GM10266 (cell line): ENCODE measurements at regions not wholly inside any gene's neighbourhood (a gene's known extent, or its start where the extent isn't known, plus 50 kb on each side); places are given as distances from the start of the nearest gene placed in this dataset.
A peak's percentile ranks its signal among the peaks of the same experiment; 100 is the strongest.

Experiments
- DNase-seq: peaks from one replicate; pipeline ENCODE4 v3.0.0; 2012; ENCODE audit errors: extremely low spot score
- CTCF ChIP-seq: IDR thresholded peaks from 2 replicates; pipeline ENCODE4 v1.5.1; 2012; ENCODE audit warnings: mild to moderate bottlenecking, low read depth; ENCODE audit not compliant: control insufficient read depth, insufficient read depth; ENCODE audit errors: missing control alignments

DNA sequence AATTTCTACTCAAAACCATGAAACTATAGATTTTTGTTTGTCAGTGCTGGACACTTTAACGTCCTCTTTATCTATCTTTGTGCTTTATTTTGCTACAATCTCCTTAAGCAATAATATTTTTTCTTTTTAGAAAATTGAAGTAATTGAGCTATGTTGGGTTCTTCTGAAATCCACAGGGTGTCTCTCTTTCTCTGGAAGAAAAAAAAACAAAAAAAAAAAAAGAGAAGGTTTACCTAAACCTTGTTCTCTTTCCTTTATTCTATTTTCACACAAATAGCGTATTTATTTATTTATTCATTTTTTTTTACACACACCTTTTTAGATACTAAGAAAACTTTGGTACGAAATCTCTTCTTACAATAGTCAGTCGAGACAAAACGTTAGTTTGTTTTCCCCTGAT, 601.0 kb downstream of the EDEM1 start:
- TF ChIP-seq CTCF = no peak
- no peak for DNase-seq

GRCh38 chr3:5791558-5791957, 604.1 kb downstream of the EDEM1 start:
- no peak for TF ChIP-seq CTCF
- DNase-seq = no peak

DNA sequence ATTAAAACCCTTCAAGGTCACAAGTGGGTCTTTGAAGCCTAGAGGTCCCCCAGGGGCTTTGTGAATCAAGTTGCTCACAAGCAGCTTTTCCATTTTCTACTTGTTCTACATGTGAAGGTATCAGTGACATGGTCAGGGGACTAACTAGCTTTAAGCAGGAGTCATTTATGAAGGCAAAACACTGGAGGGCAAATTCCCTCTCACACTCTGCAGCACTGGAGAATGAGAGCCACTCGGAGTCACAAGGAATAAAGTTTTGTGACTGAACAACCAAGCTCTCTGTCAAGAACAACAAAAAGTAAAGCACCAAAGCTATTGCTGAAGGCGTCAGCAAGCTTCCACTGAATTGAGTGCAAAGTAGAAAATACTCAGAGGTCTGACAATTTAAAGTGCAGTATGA, 609.0 kb downstream of the EDEM1 start:
- no peak for DNase-seq
- no peak for TF ChIP-seq CTCF

GRCh38 chr3:5798809-5799208, 611.3 kb downstream of the EDEM1 start:
- DNase-seq = no peak
- no peak for TF ChIP-seq CTCF

DNA sequence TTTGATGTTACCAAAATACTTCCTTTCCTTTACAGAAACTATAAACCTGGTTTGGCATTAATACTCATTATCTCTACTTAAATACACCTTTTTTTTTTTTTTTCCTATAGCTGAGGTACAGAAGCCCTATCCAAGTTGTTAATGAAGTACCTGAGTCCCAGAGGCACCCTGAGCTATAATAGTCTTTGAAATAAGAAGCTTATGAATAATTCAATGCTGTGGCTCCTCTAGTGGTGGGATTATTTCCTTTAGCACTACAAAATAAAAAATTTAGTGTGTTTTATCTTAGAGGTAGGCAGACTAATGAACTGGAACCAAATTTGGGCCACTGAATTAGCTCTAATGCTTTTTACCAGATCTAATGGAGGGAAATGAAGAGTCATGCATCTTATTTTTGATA, 611.9 kb downstream of the EDEM1 start:
- TF ChIP-seq CTCF = no peak
- no peak for DNase-seq

DNA sequence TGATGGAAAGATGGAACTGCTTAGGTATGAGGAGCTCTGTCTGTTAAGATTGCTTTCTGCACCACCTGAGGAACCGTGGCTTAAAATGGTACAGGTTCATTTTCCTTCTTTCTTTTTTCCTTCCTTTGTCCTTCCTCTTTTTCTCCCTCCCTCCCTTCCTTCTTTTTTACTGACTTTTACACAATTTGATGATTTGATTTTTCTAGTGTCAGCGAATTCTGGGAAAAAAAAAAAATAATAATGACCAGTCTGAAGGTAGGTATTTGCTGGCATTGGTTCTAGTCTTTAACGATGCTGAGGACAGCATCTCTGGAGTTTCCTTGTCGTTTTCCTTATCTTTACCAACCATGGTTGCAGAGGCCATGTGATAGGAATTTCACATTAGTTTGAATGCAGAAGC, 613.5 kb downstream of the EDEM1 start:
- no peak for TF ChIP-seq CTCF
- no peak for DNase-seq

DNA sequence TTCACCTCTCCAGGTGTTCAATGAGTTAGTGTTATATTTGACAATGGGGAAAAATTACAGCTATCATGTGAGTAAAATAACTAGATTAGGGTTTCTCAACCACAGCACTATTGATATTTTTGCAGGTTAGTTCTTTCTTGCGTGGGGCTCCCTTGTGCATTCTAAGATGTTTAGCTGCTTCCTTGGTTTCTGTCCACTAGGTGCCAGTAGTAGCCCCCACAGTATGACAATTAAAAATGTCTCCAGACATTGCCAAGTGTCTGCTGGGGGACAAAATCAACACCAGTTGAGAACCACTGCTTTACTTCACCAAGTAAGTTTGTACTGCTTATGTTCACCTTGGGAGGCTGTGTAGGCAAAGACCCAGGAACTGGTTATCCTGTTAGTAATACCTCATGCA, 618.7 kb downstream of the EDEM1 start:
- DNase-seq = no peak
- peak; percentile 39 for TF ChIP-seq CTCF
